HCT116 (cell line): ENCODE measurements at regions not wholly inside any gene's neighbourhood (a gene's known extent, or its start where the extent isn't known, plus 50 kb on each side); places are given as distances from the start of the nearest gene placed in this dataset.

ENCODE experiments used
- ATAC-seq: fragments of 200-7000 bp; cut with Tn5 transposase; 2 replicates; pipeline ENCODE4 v1.9.1; 2020; ENCODE audit warnings: mild to moderate bottlenecking, moderate library complexity
- BruUV-seq: library from RNA; stranded (reverse); fragments of 400-500 nt; replicated peaks from 2 replicates; lab custom pipeline; 2021; lab: Mats Ljungman, UMichigan
- CTCF ChIA-PET: fragments of 300-600 bp; sonication (Branson Sonifier 250); formaldehyde crosslinking; loops from one replicate; lab custom pipeline; 2021; ENCODE audit warnings: antibody characterized with exemption; lab: Charles Lee
- POLR2A ChIA-PET: fragments of 300-600, 350-600 bp; sonication (Branson Sonifier 250); formaldehyde crosslinking; loops from one replicate; lab custom pipeline; 2021; ENCODE audit warnings: antibody characterized with exemption; lab: Charles Lee
- RAD21 ChIA-PET, 2 experiments: fragments of 300-600 bp; sonication (Branson Sonifier 250); formaldehyde crosslinking; loops; one replicate each; lab custom pipeline; 2023; ENCODE audit warnings: low total read pairs in 2 of 2; ENCODE audit not compliant: uncharacterized antibody in 2 of 2, unreplicated experiment in 2 of 2, low non-redundant PET in 1 of 2; lab: Charles Lee
- DNase-seq: peaks from one replicate; pipeline ENCODE4 v3.0.0-alpha.2; 2010; ENCODE audit warnings: low read depth, low spot score
- H2AFZ ChIP-seq: fragments of 200-600 bp; shearing (Covaris generic), sonication (generic); 2 replicates; pipeline ENCODE4 v1.6.1; 2017; ENCODE audit warnings: low read depth, mixed run types, mixed read lengths, antibody characterized with exemption, low read length; ENCODE audit not compliant: poor library complexity, severe bottlenecking
- H3K27ac ChIP-seq: 2 replicates; pipeline ENCODE4 v1.5.1; 2012; ENCODE audit warnings: low read depth, low read length
- H3K27me3 ChIP-seq: fragments of 200-600 bp; sonication (generic); 2 replicates; pipeline ENCODE4 v1.6.1; 2016; ENCODE audit warnings: mixed run types, low read length, mixed read lengths; ENCODE audit not compliant: insufficient read depth
- H3K36me3 ChIP-seq, 2 experiments: fragments of 200-500 bp in 1 of 2; fragments of 200-600 bp in 1 of 2; sonication (Bioruptor generic) in 1 of 2; sonication (generic) in 1 of 2; 2 replicates each; pipeline versions ENCODE4 v1.5.1 to v1.6.1; 2014 to 2016; ENCODE audit warnings: low read length in 2 of 2, inconsistent platforms in 1 of 2, mixed read lengths in 1 of 2, mixed run types in 1 of 2; ENCODE audit not compliant: insufficient read depth in 2 of 2, control insufficient read depth in 1 of 2
- H3K4me1 ChIP-seq, 2 experiments: fragments of 200-600 bp in 1 of 2; sonication (generic) in 1 of 2; 2 replicates each; pipeline versions ENCODE4 v1.5.1 to v1.6.1; 2012 to 2017; ENCODE audit warnings: low read length in 2 of 2, inconsistent platforms in 1 of 2, mild to moderate bottlenecking in 1 of 2, mixed read lengths in 1 of 2, mixed run types in 1 of 2, moderate library complexity in 1 of 2; ENCODE audit not compliant: insufficient read depth in 2 of 2, control insufficient read depth in 1 of 2
- H3K4me2 ChIP-seq: fragments of 200-600 bp; sonication (generic); 2 replicates; pipeline ENCODE4 v1.6.1; 2017; ENCODE audit warnings: mixed run types, low read length, mixed read lengths
- H3K4me3 ChIP-seq, 2 experiments: fragments of 200-600 bp in 1 of 2; sonication (generic) in 1 of 2; replicated peaks in 1 of 2; 2 replicates each; pipeline ENCODE4 v1.5.1; 2011 to 2016; ENCODE audit warnings: low read length in 2 of 2, control low read depth in 1 of 2, low read depth in 1 of 2, mild to moderate bottlenecking in 1 of 2, mixed read lengths in 1 of 2, mixed run types in 1 of 2
- H3K79me2 ChIP-seq: fragments of 200-600 bp; sonication (generic); 2 replicates; pipeline ENCODE4 v1.6.1; 2017; ENCODE audit warnings: mild to moderate bottlenecking, mixed run types, low read length, moderate library complexity, mixed read lengths; ENCODE audit not compliant: insufficient read depth
- H3K9ac ChIP-seq: fragments of 200-600 bp; sonication (generic); 2 replicates; pipeline ENCODE4 v1.6.1; 2016; ENCODE audit warnings: low read length, mixed read lengths
- H3K9me2 ChIP-seq: fragments of 200-600 bp; sonication (generic), shearing (Covaris generic); 2 replicates; pipeline ENCODE4 v1.6.1; 2017; ENCODE audit warnings: mixed run types, mild to moderate bottlenecking, moderate library complexity; ENCODE audit not compliant: insufficient read depth
- H3K9me3 ChIP-seq, 2 experiments: fragments of 200-500 bp in 1 of 2; fragments of 200-600 bp in 1 of 2; sonication (Bioruptor generic) in 1 of 2; sonication (generic) in 1 of 2; 2 replicates each; pipeline ENCODE4 v1.6.1; 2014 to 2017; ENCODE audit warnings: low read length in 2 of 2, mixed read lengths in 2 of 2, inconsistent platforms in 1 of 2, low read depth in 1 of 2, mild to moderate bottlenecking in 1 of 2, mixed run types in 1 of 2, moderate library complexity in 1 of 2; ENCODE audit not compliant: control insufficient read depth in 1 of 2, insufficient read depth in 1 of 2
- H4K20me1 ChIP-seq: fragments of 200-600 bp; sonication (generic), shearing (Covaris generic); 2 replicates; pipeline ENCODE4 v1.6.1; 2017; ENCODE audit warnings: mixed run types, mild to moderate bottlenecking, moderate library complexity; ENCODE audit not compliant: insufficient read depth
- CBX3 ChIP-seq: IDR thresholded peaks from 2 replicates; pipeline ENCODE4 v1.6.1; 2012; ENCODE audit warnings: low read depth
- EGR1 ChIP-seq: IDR thresholded peaks from 2 replicates; pipeline ENCODE4 v1.6.1; 2012; ENCODE audit warnings: low read depth
- ELF1 ChIP-seq: IDR thresholded peaks from 2 replicates; pipeline ENCODE4 v1.6.1; 2012; ENCODE audit warnings: low read depth, borderline replicate concordance
- EZH2 ChIP-seq: fragments of 200-600 bp; sonication (generic); IDR thresholded peaks from 2 replicates; pipeline ENCODE4 v1.6.1; 2017; ENCODE audit warnings: antibody characterized with exemption, mixed run types
- FOSL1 ChIP-seq: IDR thresholded peaks from 2 replicates; pipeline ENCODE4 v1.6.1; 2012; ENCODE audit warnings: low read depth
- JUND ChIP-seq: IDR thresholded peaks from 2 replicates; pipeline ENCODE4 v1.6.1; 2012
- POLR2AphosphoS5 ChIP-seq: IDR thresholded peaks from 2 replicates; pipeline ENCODE4 v1.6.1; 2011; ENCODE audit warnings: mild to moderate bottlenecking, low read depth, low read length, moderate library complexity
- RAD21 ChIP-seq: IDR thresholded peaks from 2 replicates; pipeline ENCODE4 v1.6.1; 2012; ENCODE audit warnings: low read depth, mild to moderate bottlenecking
- SP1 ChIP-seq: IDR thresholded peaks from 2 replicates; pipeline ENCODE4 v1.6.1; 2012; ENCODE audit warnings: low read depth
- SRF ChIP-seq: IDR thresholded peaks from 2 replicates; pipeline ENCODE4 v1.6.1; 2012; ENCODE audit warnings: low read depth
- ZNF274 ChIP-seq: fragments of 200-500 bp; sonication (Bioruptor generic); IDR thresholded peaks from 2 replicates; pipeline ENCODE4 v1.6.1; 2014; ENCODE audit warnings: mild to moderate bottlenecking, low read depth, low read length, inconsistent platforms
- intact Hi-C: fragments of 100-400 bp; cut with micrococcal nuclease; formaldehyde crosslinking; loops from 2 replicates; pipeline ENCODE4 v1.10.0; 2022
- TF ChIP-seq, protein P1 (sequence below): IDR thresholded peaks from 2 replicates; pipeline ENCODE4 v1.6.1; 2012
- TF ChIP-seq, protein P2 (sequence below): IDR thresholded peaks from 2 replicates; pipeline ENCODE4 v1.6.1; 2012
- TF ChIP-seq, protein P3 (sequence below): IDR thresholded peaks from 2 replicates; pipeline ENCODE4 v1.6.1; 2012; ENCODE audit warnings: low read depth
- TF ChIP-seq, protein P4 (sequence below), 3 experiments: fragments of 200-600 bp in 1 of 3; sonication (generic) in 1 of 3; IDR thresholded peaks in 2 of 3; conservative IDR thresholded peaks in 1 of 3; 2 replicates each; pipeline ENCODE4 v1.5.1; 2012 to 2017; ENCODE audit warnings: low read depth in 2 of 3, low read length in 2 of 3, antibody characterized with exemption in 1 of 3, borderline replicate concordance in 1 of 3, control low read depth in 1 of 3, mild to moderate bottlenecking in 1 of 3, mixed read lengths in 1 of 3, mixed run types in 1 of 3, moderate library complexity in 1 of 3; ENCODE audit not compliant: insufficient read depth in 1 of 3

DNA sequence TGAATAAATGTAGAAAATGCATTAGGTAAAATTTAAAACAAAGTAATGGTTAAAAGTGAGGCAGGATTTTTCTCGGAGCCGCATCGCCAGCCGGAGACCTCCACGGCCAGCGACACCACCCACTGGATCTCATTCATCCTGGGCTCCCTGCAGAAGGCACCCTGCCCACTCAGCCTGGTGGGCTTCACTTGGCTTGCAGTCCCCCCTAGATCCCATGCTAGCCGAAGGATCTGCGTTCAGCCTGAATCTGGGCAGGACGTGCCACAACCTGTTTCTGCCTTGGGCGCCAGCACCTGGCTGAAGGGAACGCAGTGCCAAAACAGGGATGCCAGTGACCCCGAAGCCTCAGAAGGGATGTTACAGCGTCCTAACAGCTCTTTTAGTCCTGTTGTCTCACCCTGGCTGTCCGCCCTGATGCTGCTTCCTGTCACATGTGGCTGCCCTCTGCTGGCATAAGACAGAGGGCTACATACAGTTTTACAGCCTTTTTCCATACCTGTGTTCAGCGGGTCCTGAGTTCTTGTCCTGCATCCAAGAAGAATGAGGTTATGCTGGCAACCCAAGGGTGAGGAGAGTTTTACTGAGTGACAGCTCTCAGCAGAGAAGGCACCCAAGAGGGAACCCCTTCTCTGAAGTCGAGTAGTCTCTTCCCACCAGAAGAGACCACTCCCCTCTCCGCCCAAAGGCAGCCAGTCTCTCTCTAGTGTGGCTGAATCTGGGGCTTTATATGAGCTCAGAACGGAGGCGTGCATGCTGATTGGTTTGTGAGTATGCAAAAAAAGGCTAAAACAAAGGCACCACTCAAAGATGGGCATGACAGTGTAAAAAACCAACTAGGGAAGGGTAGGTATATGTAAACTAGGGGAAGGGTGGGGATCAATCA, 173.1 kb upstream of the GYPC start:
- Histone ChIP-seq H3K36me3 (no peaks in the 10 kb centered on the region), H4K20me1 (no peaks in the 10 kb centered on the region), H3K79me2 (no peaks in the 10 kb centered on the region), H3K27me3 (no peaks in the 10 kb centered on the region), H2AFZ (no peak overlapping the region), H3K4me2 (no peak overlapping the region), H3K9me2 (no peaks in the 10 kb centered on the region), H3K4me1 (no peaks in the 10 kb centered on the region), H3K9me3 (no peaks in the 10 kb centered on the region; a peak in 1 of 4 replicates), H3K27ac (no peak overlapping the region), H3K9ac (no peak overlapping the region), H3K4me3 (no peak overlapping the region)
- ChIA-PET POLR2A (no interaction called here), RAD21 (no interaction called here), CTCF (no interaction called here)
- BruUV-seq = no TSS peak
- DNase-seq = no peak
- no peak for ATAC-seq
- intact Hi-C loops = no loop called here
- TF ChIP-seq ELF1 (no peak), ZNF274 (no peak), POLR2AphosphoS5 (no peak), FOSL1 (no peak), EZH2 (no peak), CBX3 (no peak), JUND (no peak), EGR1 (no peak), SP1 (no peak), SRF (no peak), RAD21 (no peak)
- TF ChIP-seq, protein P1, sequence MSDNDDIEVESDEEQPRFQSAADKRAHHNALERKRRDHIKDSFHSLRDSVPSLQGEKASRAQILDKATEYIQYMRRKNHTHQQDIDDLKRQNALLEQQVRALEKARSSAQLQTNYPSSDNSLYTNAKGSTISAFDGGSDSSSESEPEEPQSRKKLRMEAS = no peak
- TF ChIP-seq, protein P2, sequence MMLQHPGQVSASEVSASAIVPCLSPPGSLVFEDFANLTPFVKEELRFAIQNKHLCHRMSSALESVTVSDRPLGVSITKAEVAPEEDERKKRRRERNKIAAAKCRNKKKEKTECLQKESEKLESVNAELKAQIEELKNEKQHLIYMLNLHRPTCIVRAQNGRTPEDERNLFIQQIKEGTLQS = no peak
- TF ChIP-seq, protein P3, sequence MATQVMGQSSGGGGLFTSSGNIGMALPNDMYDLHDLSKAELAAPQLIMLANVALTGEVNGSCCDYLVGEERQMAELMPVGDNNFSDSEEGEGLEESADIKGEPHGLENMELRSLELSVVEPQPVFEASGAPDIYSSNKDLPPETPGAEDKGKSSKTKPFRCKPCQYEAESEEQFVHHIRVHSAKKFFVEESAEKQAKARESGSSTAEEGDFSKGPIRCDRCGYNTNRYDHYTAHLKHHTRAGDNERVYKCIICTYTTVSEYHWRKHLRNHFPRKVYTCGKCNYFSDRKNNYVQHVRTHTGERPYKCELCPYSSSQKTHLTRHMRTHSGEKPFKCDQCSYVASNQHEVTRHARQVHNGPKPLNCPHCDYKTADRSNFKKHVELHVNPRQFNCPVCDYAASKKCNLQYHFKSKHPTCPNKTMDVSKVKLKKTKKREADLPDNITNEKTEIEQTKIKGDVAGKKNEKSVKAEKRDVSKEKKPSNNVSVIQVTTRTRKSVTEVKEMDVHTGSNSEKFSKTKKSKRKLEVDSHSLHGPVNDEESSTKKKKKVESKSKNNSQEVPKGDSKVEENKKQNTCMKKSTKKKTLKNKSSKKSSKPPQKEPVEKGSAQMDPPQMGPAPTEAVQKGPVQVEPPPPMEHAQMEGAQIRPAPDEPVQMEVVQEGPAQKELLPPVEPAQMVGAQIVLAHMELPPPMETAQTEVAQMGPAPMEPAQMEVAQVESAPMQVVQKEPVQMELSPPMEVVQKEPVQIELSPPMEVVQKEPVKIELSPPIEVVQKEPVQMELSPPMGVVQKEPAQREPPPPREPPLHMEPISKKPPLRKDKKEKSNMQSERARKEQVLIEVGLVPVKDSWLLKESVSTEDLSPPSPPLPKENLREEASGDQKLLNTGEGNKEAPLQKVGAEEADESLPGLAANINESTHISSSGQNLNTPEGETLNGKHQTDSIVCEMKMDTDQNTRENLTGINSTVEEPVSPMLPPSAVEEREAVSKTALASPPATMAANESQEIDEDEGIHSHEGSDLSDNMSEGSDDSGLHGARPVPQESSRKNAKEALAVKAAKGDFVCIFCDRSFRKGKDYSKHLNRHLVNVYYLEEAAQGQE = no peak
- TF ChIP-seq, protein P4, sequence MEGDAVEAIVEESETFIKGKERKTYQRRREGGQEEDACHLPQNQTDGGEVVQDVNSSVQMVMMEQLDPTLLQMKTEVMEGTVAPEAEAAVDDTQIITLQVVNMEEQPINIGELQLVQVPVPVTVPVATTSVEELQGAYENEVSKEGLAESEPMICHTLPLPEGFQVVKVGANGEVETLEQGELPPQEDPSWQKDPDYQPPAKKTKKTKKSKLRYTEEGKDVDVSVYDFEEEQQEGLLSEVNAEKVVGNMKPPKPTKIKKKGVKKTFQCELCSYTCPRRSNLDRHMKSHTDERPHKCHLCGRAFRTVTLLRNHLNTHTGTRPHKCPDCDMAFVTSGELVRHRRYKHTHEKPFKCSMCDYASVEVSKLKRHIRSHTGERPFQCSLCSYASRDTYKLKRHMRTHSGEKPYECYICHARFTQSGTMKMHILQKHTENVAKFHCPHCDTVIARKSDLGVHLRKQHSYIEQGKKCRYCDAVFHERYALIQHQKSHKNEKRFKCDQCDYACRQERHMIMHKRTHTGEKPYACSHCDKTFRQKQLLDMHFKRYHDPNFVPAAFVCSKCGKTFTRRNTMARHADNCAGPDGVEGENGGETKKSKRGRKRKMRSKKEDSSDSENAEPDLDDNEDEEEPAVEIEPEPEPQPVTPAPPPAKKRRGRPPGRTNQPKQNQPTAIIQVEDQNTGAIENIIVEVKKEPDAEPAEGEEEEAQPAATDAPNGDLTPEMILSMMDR (IDR thresholded peaks at IDR 0.05 in 2 of 3, conservative IDR thresholded peaks at IDR 0.05 in 1 of 3; ENCODE audit: borderline replicate concordance in 1 of 3, insufficient read depth in 1 of 3, low read depth in 2 of 3, low read length in 2 of 3) = no peak
